ENCODE measurements at regions not wholly inside any gene's neighbourhood (a gene's known extent, or its start where the extent isn't known, plus 50 kb on each side); places are given as distances from the start of the nearest gene placed in this dataset.

- TF ChIP-seq, protein P1, sequence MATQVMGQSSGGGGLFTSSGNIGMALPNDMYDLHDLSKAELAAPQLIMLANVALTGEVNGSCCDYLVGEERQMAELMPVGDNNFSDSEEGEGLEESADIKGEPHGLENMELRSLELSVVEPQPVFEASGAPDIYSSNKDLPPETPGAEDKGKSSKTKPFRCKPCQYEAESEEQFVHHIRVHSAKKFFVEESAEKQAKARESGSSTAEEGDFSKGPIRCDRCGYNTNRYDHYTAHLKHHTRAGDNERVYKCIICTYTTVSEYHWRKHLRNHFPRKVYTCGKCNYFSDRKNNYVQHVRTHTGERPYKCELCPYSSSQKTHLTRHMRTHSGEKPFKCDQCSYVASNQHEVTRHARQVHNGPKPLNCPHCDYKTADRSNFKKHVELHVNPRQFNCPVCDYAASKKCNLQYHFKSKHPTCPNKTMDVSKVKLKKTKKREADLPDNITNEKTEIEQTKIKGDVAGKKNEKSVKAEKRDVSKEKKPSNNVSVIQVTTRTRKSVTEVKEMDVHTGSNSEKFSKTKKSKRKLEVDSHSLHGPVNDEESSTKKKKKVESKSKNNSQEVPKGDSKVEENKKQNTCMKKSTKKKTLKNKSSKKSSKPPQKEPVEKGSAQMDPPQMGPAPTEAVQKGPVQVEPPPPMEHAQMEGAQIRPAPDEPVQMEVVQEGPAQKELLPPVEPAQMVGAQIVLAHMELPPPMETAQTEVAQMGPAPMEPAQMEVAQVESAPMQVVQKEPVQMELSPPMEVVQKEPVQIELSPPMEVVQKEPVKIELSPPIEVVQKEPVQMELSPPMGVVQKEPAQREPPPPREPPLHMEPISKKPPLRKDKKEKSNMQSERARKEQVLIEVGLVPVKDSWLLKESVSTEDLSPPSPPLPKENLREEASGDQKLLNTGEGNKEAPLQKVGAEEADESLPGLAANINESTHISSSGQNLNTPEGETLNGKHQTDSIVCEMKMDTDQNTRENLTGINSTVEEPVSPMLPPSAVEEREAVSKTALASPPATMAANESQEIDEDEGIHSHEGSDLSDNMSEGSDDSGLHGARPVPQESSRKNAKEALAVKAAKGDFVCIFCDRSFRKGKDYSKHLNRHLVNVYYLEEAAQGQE (IDR thresholded peaks at IDR 0.05; ENCODE audit: low read depth, low read length), result no peak
- no peak for TF ChIP-seq FOXJ3 (CRISPR knock-in tag; IDR thresholded peaks at IDR 0.05)
- TF ChIP-seq TEAD4 (IDR thresholded peaks at IDR 0.05; ENCODE audit: borderline replicate concordance, insufficient read depth), result no peak
- no peak for TF ChIP-seq POLR2AphosphoS5 (IDR thresholded peaks at IDR 0.05; ENCODE audit: low read depth, low read length)
Measured at GRCh38 chr11:116226731-116227130, 546.1 kb downstream of the BUD13 start.

Data from SK-N-SH (cell line).